ENCODE measurements at regions not wholly inside any gene's neighbourhood (a gene's known extent, or its start where the extent isn't known, plus 50 kb on each side); places are given as distances from the start of the nearest gene placed in this dataset.
"Not testable (repeated sequence)": the region's sequence is repeated elsewhere in the genome, so short reads cannot be mapped to it uniquely, and the experiment has no call there.

DNA sequence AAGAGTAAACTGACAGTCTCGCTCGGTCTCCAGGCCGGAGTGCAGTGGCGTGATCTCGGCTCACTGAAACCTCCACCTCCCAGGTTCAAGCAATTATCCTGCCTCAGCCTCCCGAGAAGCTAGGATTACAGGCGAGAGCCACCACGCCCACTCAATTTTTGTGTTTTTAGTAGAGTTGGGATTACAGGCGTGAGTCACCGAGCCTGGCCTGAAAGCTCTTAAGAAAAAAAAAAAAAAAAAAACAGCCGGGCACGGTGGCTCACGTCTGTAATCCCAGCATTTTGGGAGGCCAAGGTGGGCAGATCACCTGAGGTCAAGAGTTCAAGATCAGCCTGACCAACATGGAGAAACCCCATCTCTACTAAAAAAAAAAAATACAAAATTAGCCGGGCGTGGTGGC, 55.3 kb upstream of the THOC2 start:
- DNase-seq: not testable (repeated sequence)

DNA sequence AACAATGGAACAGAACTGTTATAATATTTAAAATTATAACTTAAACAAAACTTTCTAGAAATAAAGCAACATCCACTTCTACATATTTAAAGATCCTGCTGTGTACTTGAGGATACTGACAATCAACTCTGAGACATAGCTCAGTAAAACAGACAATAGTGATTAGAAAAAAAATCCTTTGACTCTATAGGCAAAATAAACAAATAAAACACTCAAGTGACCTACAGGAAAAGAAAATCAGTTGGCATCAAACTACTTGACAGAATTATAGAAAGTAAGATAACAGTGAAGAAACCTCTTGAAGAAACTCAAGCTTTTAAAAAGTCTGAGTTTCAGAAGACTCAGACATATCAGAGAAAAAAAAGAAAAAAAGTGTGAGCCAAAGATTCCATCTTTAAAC, 55.9 kb upstream of the THOC2 start:
- no peak for DNase-seq

DNA sequence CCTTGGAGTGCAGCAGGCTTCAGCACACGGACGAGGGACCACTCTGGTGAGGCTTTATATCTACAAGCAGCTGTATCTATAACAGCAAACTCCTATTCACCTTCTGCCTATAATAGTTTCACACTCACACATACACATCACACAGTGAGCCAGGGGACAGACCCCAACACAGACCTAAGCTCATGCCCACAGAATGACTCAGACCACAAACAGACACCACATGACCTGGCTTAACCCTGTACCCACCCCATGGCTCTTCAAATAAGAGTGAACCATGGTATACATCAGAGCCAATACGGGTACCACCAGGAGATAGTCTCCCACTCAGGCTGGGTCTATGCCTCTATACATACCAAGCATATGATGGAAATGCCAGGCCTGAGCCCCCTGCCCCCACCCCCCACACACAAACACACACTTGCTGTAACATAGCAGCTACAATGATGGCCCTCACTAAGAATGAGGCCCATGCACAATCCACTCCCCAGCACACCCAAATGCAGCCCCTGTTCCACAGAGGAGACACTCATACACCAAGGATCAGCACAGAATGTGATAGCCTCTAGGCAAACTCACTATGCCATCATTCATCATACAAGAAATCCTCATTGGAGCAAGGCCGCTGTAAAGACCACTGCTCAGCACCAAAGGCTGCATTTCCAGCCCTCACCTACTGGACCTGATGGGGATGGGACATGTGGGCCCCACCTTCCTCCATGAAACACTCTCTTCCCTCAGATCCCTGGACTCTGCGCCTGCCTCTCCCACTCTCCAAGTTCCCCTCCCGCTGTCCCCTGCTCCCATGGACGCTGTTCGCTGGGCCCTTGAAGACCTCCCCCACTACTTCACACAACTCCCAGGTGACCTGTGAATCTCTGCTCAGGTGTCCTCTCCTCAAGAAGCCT, 62.1 kb upstream of the XIAP start:
- DNase-seq: no peak

DNA sequence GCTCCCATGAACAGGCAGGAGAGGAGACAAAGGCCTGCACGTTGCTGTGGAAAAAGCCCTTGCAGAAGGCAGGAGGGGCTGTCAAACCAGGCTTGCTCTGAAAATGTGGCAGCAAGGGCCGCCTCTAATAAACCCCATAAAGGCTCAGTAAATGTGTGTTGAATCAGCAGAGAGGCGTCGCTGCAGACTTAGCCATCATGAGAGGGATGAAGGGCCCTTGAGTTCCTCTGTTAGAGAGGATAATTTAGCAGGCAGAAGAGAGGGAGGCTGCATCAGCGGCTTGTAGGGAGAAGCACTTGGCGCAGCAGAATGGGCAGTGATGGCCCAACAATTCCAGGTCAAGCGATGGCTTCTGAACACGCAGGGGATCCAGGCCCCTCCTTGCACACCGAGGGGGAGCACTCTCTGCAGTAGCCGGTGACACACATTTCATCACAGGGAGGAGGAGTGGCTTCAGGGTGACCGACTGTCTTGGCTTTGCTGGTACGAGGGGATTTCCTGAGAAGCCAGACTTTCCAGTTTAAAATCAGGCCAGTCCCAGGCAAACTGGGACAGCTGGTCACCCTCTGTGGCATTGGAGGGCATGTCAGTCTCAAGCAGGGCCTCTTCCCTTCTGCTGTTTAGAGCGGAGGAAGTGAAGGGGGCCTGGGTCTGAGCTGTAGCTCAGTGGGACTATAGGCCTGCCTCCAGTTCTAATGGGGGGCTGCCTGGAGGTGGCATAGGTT, 61.0 kb upstream of the XIAP start:
- DNase-seq: not testable (repeated sequence)

DNA sequence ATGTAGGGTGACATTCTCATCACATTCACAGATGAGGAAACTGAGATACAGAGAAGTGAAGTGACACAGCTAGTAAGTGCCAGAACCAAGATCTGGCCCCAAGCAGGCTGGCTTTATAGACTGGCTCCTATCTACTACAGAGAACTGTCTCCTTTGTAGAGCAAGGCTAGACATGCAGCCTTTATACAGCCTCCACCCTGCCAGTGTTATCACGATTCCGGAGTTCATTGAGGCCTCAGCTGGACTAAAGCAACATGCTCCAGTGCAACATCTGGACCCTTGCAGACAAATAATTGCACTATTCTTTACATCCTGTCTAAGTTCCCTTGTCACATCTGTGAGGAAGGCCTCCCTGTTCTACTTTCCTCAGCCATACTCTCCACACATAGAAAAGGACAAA, 58.0 kb upstream of the XIAP start:
- DNase-seq: no peak

DNA sequence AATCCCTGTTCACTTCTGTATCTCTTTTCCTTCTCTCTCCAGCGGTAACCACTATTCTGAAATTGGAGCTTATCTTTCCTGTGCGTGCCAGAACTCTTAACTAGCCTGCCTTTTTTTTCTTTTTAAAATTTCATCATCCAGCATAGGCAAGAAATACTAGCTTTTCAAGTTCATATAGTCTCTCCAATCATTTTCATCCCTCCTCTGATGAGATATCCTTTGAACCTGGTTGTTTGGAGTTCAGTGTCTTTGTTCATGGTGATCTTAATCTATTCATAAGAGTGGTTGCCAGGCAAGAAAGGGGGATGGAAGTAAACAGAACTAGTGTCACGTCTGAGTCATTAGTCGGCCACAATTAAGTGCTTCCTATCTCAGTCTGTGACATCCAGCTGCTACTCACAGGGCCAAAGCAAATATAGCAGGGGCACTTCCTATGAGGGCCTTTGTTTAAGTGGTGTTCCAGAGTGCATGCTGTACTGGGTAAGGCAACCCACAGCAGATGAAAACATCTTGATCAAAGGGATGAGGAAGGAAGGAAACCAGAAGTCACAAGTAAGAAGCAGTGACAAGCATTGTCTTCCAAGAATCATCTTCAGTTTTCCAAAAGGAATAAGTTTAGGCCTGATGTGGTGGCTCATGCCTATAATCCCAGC, 56.4 kb upstream of the XIAP start:
- peak in 1 of 2 donors; percentile 2 for DNase-seq

DNA sequence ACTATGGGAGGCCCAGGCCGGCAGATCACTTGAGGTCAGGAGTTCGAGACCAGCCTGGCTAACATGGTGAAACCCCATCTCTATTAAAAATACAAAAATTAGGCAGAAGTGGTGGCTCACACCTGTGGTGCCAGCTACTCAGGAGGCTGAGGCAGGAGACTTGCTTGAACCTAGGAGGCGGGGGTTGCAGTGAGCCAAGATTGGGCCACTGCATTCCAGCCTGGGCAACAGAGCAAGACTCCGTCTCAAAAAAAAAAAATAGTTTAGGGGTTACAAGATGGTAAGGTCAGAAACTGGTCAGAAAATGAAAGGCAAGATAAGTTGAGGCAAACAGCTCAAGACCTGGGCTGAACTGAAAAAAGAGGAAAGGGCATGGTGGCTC, 55.9 kb upstream of the XIAP start:
- DNase-seq: not testable (repeated sequence)

DNA sequence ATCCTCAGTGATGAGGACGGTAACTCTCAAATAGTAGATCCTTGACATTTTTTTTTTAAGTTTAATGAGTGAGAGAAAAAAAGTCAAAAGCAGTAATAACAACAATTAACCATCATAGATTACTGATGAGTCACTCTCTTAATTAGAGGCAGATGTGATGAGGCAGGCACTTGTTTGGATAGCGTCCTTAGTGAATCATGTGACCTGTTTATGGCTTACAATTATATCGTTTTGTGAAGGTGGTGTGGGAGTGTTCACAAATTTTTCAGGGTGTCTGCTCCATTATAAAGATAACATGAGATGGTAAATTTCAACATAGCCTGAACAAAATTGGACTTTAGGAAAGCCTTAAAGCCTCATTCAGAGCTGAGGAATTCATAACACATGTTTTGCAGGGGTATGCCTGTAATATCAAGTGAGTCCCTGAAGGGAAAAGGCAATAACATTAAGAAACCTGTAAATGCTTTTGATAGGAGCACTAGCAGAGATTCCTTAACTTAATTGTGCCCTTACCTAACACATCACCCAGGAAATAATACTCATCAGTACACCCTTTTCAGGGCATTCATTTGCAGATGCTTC, 51.9 kb upstream of the XIAP start:
- no peak for DNase-seq

DNA sequence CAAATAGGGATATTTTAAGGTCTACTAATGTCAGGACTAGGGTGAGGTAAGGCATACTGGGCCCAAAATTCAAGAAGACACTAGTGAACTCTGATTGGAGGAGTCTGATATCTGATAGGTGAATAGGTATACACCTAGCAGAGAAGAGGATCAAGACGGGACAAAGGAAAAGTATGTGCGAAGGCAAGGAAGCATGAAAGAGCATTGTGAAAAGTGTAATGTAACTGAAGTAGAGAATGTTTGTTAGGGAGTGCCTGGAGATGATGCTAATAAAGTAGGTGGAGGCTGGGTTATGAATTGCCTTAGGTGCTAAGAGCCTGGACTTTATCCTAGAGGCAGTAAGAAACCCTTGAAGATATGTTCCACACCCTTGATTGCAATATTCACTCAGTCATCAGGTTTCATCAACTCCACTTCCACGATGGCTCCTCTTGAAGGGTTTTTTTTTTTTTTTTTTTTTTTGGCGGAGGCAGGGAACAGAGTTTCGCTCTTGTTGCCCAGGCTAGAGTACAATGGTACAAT, 49.9 kb upstream of the XIAP start:
- no peak for DNase-seq
